ENCODE measurements at regions not wholly inside any gene's neighbourhood (a gene's known extent, or its start where the extent isn't known, plus 50 kb on each side); places are given as distances from the start of the nearest gene placed in this dataset.

- TF ChIP-seq ERF (CRISPR knock-in tag; IDR thresholded peaks at IDR 0.05) = no peak
- TF ChIP-seq DDX20 (tag; IDR thresholded peaks at IDR 0.05; ENCODE audit: low read depth) = no peak
- TF ChIP-seq SRSF9 (IDR thresholded peaks at IDR 0.05; ENCODE audit: borderline replicate concordance, low read depth, low read length) = no peak
- no peak for TF ChIP-seq ZC3H4 (CRISPR knock-in tag; IDR thresholded peaks at IDR 0.05; ENCODE audit: borderline replicate concordance)
- no peak for TF ChIP-seq ASH1L (IDR thresholded peaks at IDR 0.05; ENCODE audit: borderline replicate concordance, low read depth, partially characterized antibody)
- no peak for TF ChIP-seq ZNF184 (CRISPR knock-in tag; IDR thresholded peaks at IDR 0.05)
- peak; percentile 64; the same call in 1 of the 2 replicates for TF ChIP-seq SMAD4 (CRISPR knock-in tag; conservative IDR thresholded peaks at IDR 0.05)
- TF ChIP-seq SRSF7 (optimal IDR thresholded peaks at IDR 0.05; ENCODE audit: low read depth, low read length) = no peak
- no peak for TF ChIP-seq ZBTB26 (CRISPR knock-in tag; IDR thresholded peaks at IDR 0.05)
- TF ChIP-seq CHD2 (IDR thresholded peaks at IDR 0.05; ENCODE audit: low read depth, low read length) = no peak
- TF ChIP-seq FOXK1 (CRISPR knock-in tag; IDR thresholded peaks at IDR 0.05; ENCODE audit: borderline replicate concordance) = no peak
- TF ChIP-seq CLOCK (CRISPR knock-in tag; IDR thresholded peaks at IDR 0.05; ENCODE audit: borderline replicate concordance) = no peak
- TF ChIP-seq SMARCA5 (IDR thresholded peaks at IDR 0.05) = peak; percentile 85; the same call in 1 of the 2 replicates
- TF ChIP-seq ZNF449 (CRISPR knock-in tag; IDR thresholded peaks at IDR 0.05) = no peak
- TF ChIP-seq MTA3 (IDR thresholded peaks at IDR 0.05; ENCODE audit: borderline replicate concordance) = no peak
- no peak for TF ChIP-seq HINFP (tag; conservative IDR thresholded peaks at IDR 0.05; ENCODE audit: low read depth)
- TF ChIP-seq ZBTB8A (IDR thresholded peaks at IDR 0.05; ENCODE audit: partially characterized antibody) = no peak
- TF ChIP-seq MIER1 (IDR thresholded peaks at IDR 0.05; ENCODE audit: low read depth) = no peak
- TF ChIP-seq TARDBP (IDR thresholded peaks at IDR 0.05) = no peak
- no peak for TF ChIP-seq MTF1 (CRISPR knock-in tag; IDR thresholded peaks at IDR 0.05; ENCODE audit: borderline replicate concordance)
- TF ChIP-seq STAT5B (CRISPR knock-in tag; IDR thresholded peaks at IDR 0.05) = no peak
- no peak for TF ChIP-seq HEY1 (CRISPR knock-in tag; IDR thresholded peaks at IDR 0.05; ENCODE audit: borderline replicate concordance)
- no peak for TF ChIP-seq ZEB2 (IDR thresholded peaks at IDR 0.05)
Measured at GRCh38 chr17:77420804-77421629, 280.2 kb downstream of the SEC14L1 start (continued).
